ENCODE measurements at regions not wholly inside any gene's neighbourhood (a gene's known extent, or its start where the extent isn't known, plus 50 kb on each side); places are given as distances from the start of the nearest gene placed in this dataset.

DNA sequence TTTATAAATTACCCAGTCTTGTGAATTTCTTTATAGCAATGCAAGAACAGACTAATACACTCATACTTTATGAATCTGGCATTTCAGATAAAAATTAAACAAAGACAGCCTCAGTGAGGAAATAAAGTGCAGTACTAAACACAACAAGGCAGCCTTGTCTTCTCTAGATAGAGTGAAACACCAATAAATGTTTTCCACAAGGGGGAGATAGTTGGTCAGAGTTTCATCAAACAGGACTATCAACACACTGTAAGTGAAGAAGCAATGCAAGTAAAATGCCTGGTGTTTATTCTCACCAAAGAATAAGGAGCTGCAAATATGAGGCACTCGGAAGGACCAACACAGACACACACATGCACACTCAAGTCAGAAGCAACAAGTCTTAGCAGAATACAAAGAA, 62.8 kb downstream of the FAM9B start:
- intact Hi-C loops (cut with micrococcal nuclease; ENCODE audit: unreplicated experiment) = loop anchor here (2.0 kb wide), 1 partner anchor 738 kb away; no protein-coding TSS in a partner anchor
- POLR2A ChIA-PET = no interaction called here
- H3K36me3 ChIP-seq (ENCODE audit: insufficient read depth, low read length) = no peaks in the 10 kb centered on the region
- H3K9me2 ChIP-seq (ENCODE audit: insufficient read depth, low read length) = no peaks in the 10 kb centered on the region
- no peaks in the 10 kb centered on the region for H4K20me1 ChIP-seq (ENCODE audit: insufficient read depth, low read length)
- H3K9me3 ChIP-seq (ENCODE audit: low read length) = no peaks in the 10 kb centered on the region
- CTCF ChIA-PET (ENCODE audit: unreplicated experiment) = interaction anchor here (0.6 kb wide), 1 partner anchor 98 kb away, joined by 3 read pairs; no protein-coding TSS in a partner anchor
- H3K27ac ChIP-seq (ENCODE audit: low read depth, low read length, poor library complexity, severe bottlenecking) = no peak overlapping the region
- DNase-seq (ENCODE audit: low spot score) = peak; percentile 22
- H2AFZ ChIP-seq (ENCODE audit: low read length) = no peak overlapping the region
- BruUV-seq (replicated peaks) = no TSS peak
- H3K4me1 ChIP-seq (ENCODE audit: insufficient read depth, low read length, poor library complexity, severe bottlenecking) = no peaks in the 10 kb centered on the region
- H3K4me2 ChIP-seq (ENCODE audit: low read length) = no peak overlapping the region
- TF ChIP-seq, protein P1, sequence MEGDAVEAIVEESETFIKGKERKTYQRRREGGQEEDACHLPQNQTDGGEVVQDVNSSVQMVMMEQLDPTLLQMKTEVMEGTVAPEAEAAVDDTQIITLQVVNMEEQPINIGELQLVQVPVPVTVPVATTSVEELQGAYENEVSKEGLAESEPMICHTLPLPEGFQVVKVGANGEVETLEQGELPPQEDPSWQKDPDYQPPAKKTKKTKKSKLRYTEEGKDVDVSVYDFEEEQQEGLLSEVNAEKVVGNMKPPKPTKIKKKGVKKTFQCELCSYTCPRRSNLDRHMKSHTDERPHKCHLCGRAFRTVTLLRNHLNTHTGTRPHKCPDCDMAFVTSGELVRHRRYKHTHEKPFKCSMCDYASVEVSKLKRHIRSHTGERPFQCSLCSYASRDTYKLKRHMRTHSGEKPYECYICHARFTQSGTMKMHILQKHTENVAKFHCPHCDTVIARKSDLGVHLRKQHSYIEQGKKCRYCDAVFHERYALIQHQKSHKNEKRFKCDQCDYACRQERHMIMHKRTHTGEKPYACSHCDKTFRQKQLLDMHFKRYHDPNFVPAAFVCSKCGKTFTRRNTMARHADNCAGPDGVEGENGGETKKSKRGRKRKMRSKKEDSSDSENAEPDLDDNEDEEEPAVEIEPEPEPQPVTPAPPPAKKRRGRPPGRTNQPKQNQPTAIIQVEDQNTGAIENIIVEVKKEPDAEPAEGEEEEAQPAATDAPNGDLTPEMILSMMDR (conservative IDR thresholded peaks at IDR 0.05; ENCODE audit: low read length) = peak; percentile 53; the same call in 1 of the 2 replicates
- TF ChIP-seq EZH2phosphoT487 (IDR thresholded peaks at IDR 0.05; ENCODE audit: borderline replicate concordance, low read depth, low read length) = no peak
- H3K4me3 ChIP-seq (ENCODE audit: low read depth, low read length, poor library complexity, severe bottlenecking) = no peak overlapping the region
- H3K79me2 ChIP-seq (ENCODE audit: insufficient read depth, low read depth, low read length) = no peaks in the 10 kb centered on the region

DNA sequence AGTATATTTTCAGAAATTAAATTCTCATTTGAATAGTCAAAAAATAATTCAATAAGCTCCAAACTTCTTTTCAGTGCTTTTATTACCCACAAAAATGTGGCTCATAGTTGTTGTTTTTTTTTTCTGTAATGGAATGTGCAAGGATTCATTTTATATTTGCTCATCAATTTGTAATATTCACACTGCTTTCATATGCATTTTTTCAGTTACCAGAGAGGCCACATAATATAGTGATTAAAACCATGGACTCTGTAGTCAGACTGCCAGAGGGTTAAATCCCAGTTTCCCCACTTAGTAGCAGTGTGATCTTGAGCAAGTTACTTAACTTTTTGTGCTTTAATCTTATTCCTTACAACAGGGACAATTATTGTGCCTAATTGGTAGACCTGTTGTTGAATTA, 64.5 kb downstream of the FAM9B start:
- BruUV-seq (replicated peaks) = no TSS peak
- POLR2A ChIA-PET = no interaction called here
- CTCF ChIA-PET (ENCODE audit: unreplicated experiment) = no interaction called here

DNA sequence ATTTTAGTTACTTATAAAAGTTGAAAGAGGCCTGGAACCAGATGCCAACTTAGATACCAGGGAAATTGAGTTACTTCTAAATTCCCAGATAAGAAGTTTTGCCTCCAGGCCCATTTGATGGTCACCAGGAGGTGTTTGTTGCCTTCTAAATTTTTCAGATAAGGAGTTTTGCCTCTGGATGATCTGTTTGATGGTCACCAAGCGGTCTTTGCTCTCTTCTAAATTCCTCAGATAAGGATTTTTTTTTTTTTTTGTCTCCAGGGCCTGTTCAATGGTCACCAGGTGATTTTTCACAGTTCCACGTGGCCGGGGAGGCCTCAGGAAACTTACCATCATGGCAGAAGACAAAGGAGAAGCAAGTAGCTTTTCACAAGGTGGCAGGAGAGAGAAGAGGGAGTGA, 66.5 kb downstream of the FAM9B start:
- TF ChIP-seq EZH2phosphoT487 (IDR thresholded peaks at IDR 0.05; ENCODE audit: borderline replicate concordance, low read depth, low read length) = no peak
- TF ChIP-seq, protein P1 (conservative IDR thresholded peaks at IDR 0.05; ENCODE audit: low read length) = no peak
- H3K4me3 ChIP-seq (ENCODE audit: low read depth, low read length, poor library complexity, severe bottlenecking) = no peak overlapping the region
- intact Hi-C loops (cut with micrococcal nuclease; ENCODE audit: unreplicated experiment) = no loop called here
- H3K4me2 ChIP-seq (ENCODE audit: low read length) = no peak overlapping the region
- CTCF ChIA-PET (ENCODE audit: unreplicated experiment) = no interaction called here
- no peak for DNase-seq (ENCODE audit: low spot score)
- BruUV-seq (replicated peaks) = no TSS peak
- H3K9me2 ChIP-seq (ENCODE audit: insufficient read depth, low read length) = no peaks in the 10 kb centered on the region
- no peaks in the 10 kb centered on the region for H3K36me3 ChIP-seq (ENCODE audit: insufficient read depth, low read length)
- H3K9me3 ChIP-seq (ENCODE audit: low read length) = no peaks in the 10 kb centered on the region
- H3K27ac ChIP-seq (ENCODE audit: low read depth, low read length, poor library complexity, severe bottlenecking) = no peak overlapping the region
- no peaks in the 10 kb centered on the region for H3K79me2 ChIP-seq (ENCODE audit: insufficient read depth, low read depth, low read length)
- no peak overlapping the region for H2AFZ ChIP-seq (ENCODE audit: low read length)
- POLR2A ChIA-PET = no interaction called here
- H4K20me1 ChIP-seq (ENCODE audit: insufficient read depth, low read length) = no peaks in the 10 kb centered on the region
- no peaks in the 10 kb centered on the region for H3K4me1 ChIP-seq (ENCODE audit: insufficient read depth, low read length, poor library complexity, severe bottlenecking)

More for the DNA sequence above, 64.5 kb downstream of the FAM9B start:
- no peak overlapping the region for H3K4me2 ChIP-seq (ENCODE audit: low read length)
- no peak overlapping the region for H3K4me3 ChIP-seq (ENCODE audit: low read depth, low read length, poor library complexity, severe bottlenecking)
- H3K36me3 ChIP-seq (ENCODE audit: insufficient read depth, low read length) = no peaks in the 10 kb centered on the region
- no peaks in the 10 kb centered on the region for H3K4me1 ChIP-seq (ENCODE audit: insufficient read depth, low read length, poor library complexity, severe bottlenecking)
- H4K20me1 ChIP-seq (ENCODE audit: insufficient read depth, low read length) = no peaks in the 10 kb centered on the region
- H3K27ac ChIP-seq (ENCODE audit: low read depth, low read length, poor library complexity, severe bottlenecking) = no peak overlapping the region
- no peaks in the 10 kb centered on the region for H3K9me3 ChIP-seq (ENCODE audit: low read length)
- no peaks in the 10 kb centered on the region for H3K79me2 ChIP-seq (ENCODE audit: insufficient read depth, low read depth, low read length)
- TF ChIP-seq EZH2phosphoT487 (IDR thresholded peaks at IDR 0.05; ENCODE audit: borderline replicate concordance, low read depth, low read length) = no peak
- TF ChIP-seq, protein P1 (conservative IDR thresholded peaks at IDR 0.05; ENCODE audit: low read length) = no peak
- intact Hi-C loops (cut with micrococcal nuclease; ENCODE audit: unreplicated experiment) = no loop called here
- no peak for DNase-seq (ENCODE audit: low spot score)
- H2AFZ ChIP-seq (ENCODE audit: low read length) = no peak overlapping the region
- no peaks in the 10 kb centered on the region for H3K9me2 ChIP-seq (ENCODE audit: insufficient read depth, low read length)
